H9 (cell line): ENCODE measurements at regions not wholly inside any gene's neighbourhood (a gene's known extent, or its start where the extent isn't known, plus 50 kb on each side); places are given as distances from the start of the nearest gene placed in this dataset.

Experiments
- DNase-seq: peaks from one replicate; pipeline ENCODE4 v3.0.0-alpha.2; 2017
- H2AFZ ChIP-seq: one replicate; pipeline ENCODE4 v1.6.1; 2013; ENCODE audit warnings: mild to moderate bottlenecking, low read length, control low read depth, moderate library complexity
- H2AK5ac ChIP-seq: 2 replicates; pipeline ENCODE4 v1.6.1; 2013; ENCODE audit warnings: low read length, control low read depth, mixed read lengths; ENCODE audit not compliant: insufficient read length
- H2BK120ac ChIP-seq: one replicate; pipeline ENCODE4 v1.6.1; 2013; ENCODE audit warnings: low read depth, mild to moderate bottlenecking, low read length, control low read depth, inconsistent platforms; ENCODE audit not compliant: poor library complexity, severe bottlenecking
- H2BK12ac ChIP-seq: 2 replicates; pipeline ENCODE4 v1.6.1; 2013; ENCODE audit warnings: low read length, control low read depth, mixed read lengths, low read depth; ENCODE audit not compliant: insufficient read length
- H2BK15ac ChIP-seq: 2 replicates; pipeline ENCODE4 v1.6.1; 2013; ENCODE audit warnings: low read depth, low read length, control low read depth
- H2BK20ac ChIP-seq: one replicate; pipeline ENCODE4 v1.6.1; 2013; ENCODE audit warnings: low read depth, mild to moderate bottlenecking, low read length, control low read depth, inconsistent platforms; ENCODE audit not compliant: poor library complexity, severe bottlenecking
- H2BK5ac ChIP-seq: 2 replicates; pipeline ENCODE4 v1.6.1; 2013; ENCODE audit warnings: low read length, control low read depth, mixed read lengths; ENCODE audit not compliant: insufficient read length
- H3K14ac ChIP-seq: 2 replicates; pipeline ENCODE4 v1.6.1; 2013; ENCODE audit warnings: low read length, control low read depth; ENCODE audit not compliant: insufficient read depth
- H3K18ac ChIP-seq: 2 replicates; pipeline ENCODE4 v1.6.1; 2013; ENCODE audit warnings: low read depth, mild to moderate bottlenecking, mixed read lengths, low read length, control low read depth; ENCODE audit not compliant: insufficient read length
- H3K23ac ChIP-seq: 2 replicates; pipeline ENCODE4 v1.6.1; 2013; ENCODE audit warnings: low read length, control low read depth, mixed read lengths, low read depth; ENCODE audit not compliant: insufficient read length
- H3K23me2 ChIP-seq: 2 replicates; pipeline ENCODE4 v1.6.1; 2013; ENCODE audit warnings: low read depth, mild to moderate bottlenecking, mixed read lengths, low read length, control low read depth; ENCODE audit not compliant: insufficient read length, poor library complexity, severe bottlenecking
- H3K27ac ChIP-seq: 2 replicates; pipeline ENCODE4 v1.5.1; 2013; ENCODE audit warnings: low read length, control low read depth, mixed read lengths, low read depth; ENCODE audit not compliant: insufficient read length
- H3K27me3 ChIP-seq: 2 replicates; pipeline ENCODE4 v1.6.1; 2013; ENCODE audit warnings: low read length, control low read depth, inconsistent platforms; ENCODE audit not compliant: insufficient read depth
- H3K4ac ChIP-seq: 2 replicates; pipeline ENCODE4 v1.6.1; 2013; ENCODE audit warnings: low read depth, mild to moderate bottlenecking, control low read depth, inconsistent platforms, low read length, moderate library complexity
- H3K4me1 ChIP-seq: 2 replicates; pipeline ENCODE4 v1.6.1; 2013; ENCODE audit warnings: low read length, control low read depth, inconsistent platforms; ENCODE audit not compliant: insufficient read depth
- H3K4me2 ChIP-seq: 2 replicates; pipeline ENCODE4 v1.6.1; 2013; ENCODE audit warnings: low read length, control low read depth, mixed read lengths; ENCODE audit not compliant: insufficient read length, insufficient read depth
- H3K56ac ChIP-seq: 2 replicates; pipeline ENCODE4 v1.6.1; 2013; ENCODE audit warnings: low read depth, mild to moderate bottlenecking, mixed read lengths, low read length, control low read depth; ENCODE audit not compliant: insufficient read length
- H3K79me1 ChIP-seq: 2 replicates; pipeline ENCODE4 v1.6.1; 2013; ENCODE audit warnings: low read depth, mild to moderate bottlenecking, moderate library complexity, low read length, control low read depth, inconsistent platforms; ENCODE audit not compliant: insufficient read depth, poor library complexity, severe bottlenecking
- H3K79me2 ChIP-seq: 2 replicates; pipeline ENCODE4 v1.6.1; 2013; ENCODE audit warnings: low read length, control low read depth, inconsistent platforms; ENCODE audit not compliant: insufficient read depth
- H3K9ac ChIP-seq: 2 replicates; pipeline ENCODE4 v1.6.1; 2013; ENCODE audit warnings: low read length, control low read depth, mixed read lengths; ENCODE audit not compliant: insufficient read length; ENCODE audit errors: extremely low read depth
- H3K9me3 ChIP-seq: one replicate; pipeline ENCODE4 v1.6.1; 2013; ENCODE audit warnings: low read depth, low read length, inconsistent platforms; ENCODE audit not compliant: control insufficient read depth
- H3T11ph ChIP-seq: one replicate; pipeline ENCODE4 v1.6.1; 2013; ENCODE audit warnings: mild to moderate bottlenecking, low read length, control low read depth, inconsistent platforms
- H4K20me1 ChIP-seq: one replicate; pipeline ENCODE4 v1.6.1; 2013; ENCODE audit not compliant: control insufficient read depth, insufficient read length, insufficient read depth
- H4K5ac ChIP-seq: 2 replicates; pipeline ENCODE4 v1.6.1; 2013; ENCODE audit warnings: low read depth, mild to moderate bottlenecking, mixed read lengths, low read length, control low read depth; ENCODE audit not compliant: insufficient read length
- H4K8ac ChIP-seq: replicated peaks from 2 replicates; pipeline ENCODE4 v1.6.1; 2013; ENCODE audit warnings: low read length, control low read depth, mixed read lengths, low read depth; ENCODE audit not compliant: insufficient read length
- H4K91ac ChIP-seq: 2 replicates; pipeline ENCODE4 v1.6.1; 2013; ENCODE audit warnings: low read depth, mild to moderate bottlenecking, moderate library complexity, mixed read lengths, low read length, control low read depth; ENCODE audit not compliant: insufficient read length
- H3K27ac Mint-ChIP-seq, 3 experiments: 2 replicates in 2 of 3; 3 replicates in 1 of 3; pipeline ENCODE4 v1.8.0; 2020 to 2021; ENCODE audit warnings: mixed read lengths in 3 of 3, mild to moderate bottlenecking in 1 of 3, moderate library complexity in 1 of 3
- H3K27me3 Mint-ChIP-seq: 2 replicates; pipeline ENCODE4 v1.8.0; 2021; ENCODE audit warnings: low read depth, mild to moderate bottlenecking, moderate library complexity, mixed read lengths
- H3K36me3 Mint-ChIP-seq, 3 experiments: 2 replicates in 2 of 3; 3 replicates in 1 of 3; pipeline ENCODE4 v1.8.0; 2020 to 2021; ENCODE audit warnings: low read depth in 3 of 3, mixed read lengths in 3 of 3; ENCODE audit not compliant: insufficient read depth in 1 of 3
- H3K4me1 Mint-ChIP-seq, 2 experiments: 2 replicates each; pipeline ENCODE4 v1.8.0; 2020; ENCODE audit warnings: mixed read lengths in 2 of 2
- H3K4me3 Mint-ChIP-seq, 2 experiments: 2 replicates in 1 of 2; 3 replicates in 1 of 2; pipeline ENCODE4 v1.8.0; 2020 to 2021; ENCODE audit warnings: mild to moderate bottlenecking in 2 of 2, mixed read lengths in 2 of 2, moderate library complexity in 1 of 2
- H3K9me3 Mint-ChIP-seq, 2 experiments: 2 replicates in 1 of 2; 3 replicates in 1 of 2; pipeline ENCODE4 v1.8.0; 2020; ENCODE audit warnings: mild to moderate bottlenecking in 2 of 2, mixed read lengths in 2 of 2, moderate library complexity in 1 of 2
- CTCF ChIP-seq: fragments of 200-600 bp; sonication (generic); conservative IDR thresholded peaks from 3 replicates; pipeline ENCODE4 v1.8.0; 2021; ENCODE audit warnings: antibody characterized with exemption, mild to moderate bottlenecking
- WGBS: extraction: QIAGEN DNeasy Blood & Tissue Kit; methylation state at CpG from one replicate; pipeline ENCODE4 v1.1.7; 2013; ENCODE audit warnings: missing lambda C conversion rate, low lambda C conversion rate, mixed read lengths; ENCODE audit not compliant: insufficient read length; ENCODE audit errors: extremely low coverage; 5-methylcytosine and 5-hydroxymethylcytosine counted together

- H3K9me3 Mint-ChIP-seq: peaks cover 10 to 13% of the 10 kb centered on the region in 2 experiments
- no peak overlapping the region for H2BK5ac ChIP-seq
- no peaks in the 10 kb centered on the region for H3K4me1 Mint-ChIP-seq
- no peak overlapping the region for H3K9ac ChIP-seq
- no peaks in the 10 kb centered on the region for H3K27me3 ChIP-seq
- no peak overlapping the region for H4K91ac ChIP-seq
- H3K4me3 Mint-ChIP-seq: no peak overlapping the region
- no peak for TF ChIP-seq CTCF
- no peak overlapping the region for H2AK5ac ChIP-seq
- no peak overlapping the region for H2BK20ac ChIP-seq
- H3K4ac ChIP-seq: no peak overlapping the region
- no peak overlapping the region for H2BK12ac ChIP-seq
- no peak overlapping the region for H3K27ac ChIP-seq
- H3K56ac ChIP-seq: no peak overlapping the region
- H3K14ac ChIP-seq: no peak overlapping the region
- no peaks in the 10 kb centered on the region for H4K20me1 ChIP-seq
- H3K36me3 Mint-ChIP-seq: peaks cover under 1 to 5% (median 4%) of the 10 kb centered on the region in 3 experiments; a peak in 3 of 7 replicates
- H3K27me3 Mint-ChIP-seq: no peaks in the 10 kb centered on the region
- H2BK15ac ChIP-seq: no peak overlapping the region
- no peak overlapping the region for H3T11ph ChIP-seq
- no peaks in the 10 kb centered on the region for H3K23me2 ChIP-seq
- no peak overlapping the region for H3K23ac ChIP-seq
- H3K4me1 ChIP-seq: no peaks in the 10 kb centered on the region
- H3K4me2 ChIP-seq: no peak overlapping the region
- H3K9me3 ChIP-seq: no peaks in the 10 kb centered on the region
- H3K79me2 ChIP-seq: no peaks in the 10 kb centered on the region
- H3K79me1 ChIP-seq: no peaks in the 10 kb centered on the region
- H2AFZ ChIP-seq: no peak overlapping the region
- DNase-seq: no peak
- H2BK120ac ChIP-seq: no peak overlapping the region
- no peak overlapping the region for H3K18ac ChIP-seq
- no CpG with 5 or more reads among the region's 8 CpGs for WGBS
- H3K27ac Mint-ChIP-seq: no peak overlapping the region
- no peak overlapping the region for H4K5ac ChIP-seq
- no peak overlapping the region for H4K8ac ChIP-seq
These were observed 89.4 kb downstream of the EDEM1 start for GRCh38 chr3:5276934-5277333.
